A673 (cell line): ENCODE measurements at regions not wholly inside any gene's neighbourhood (a gene's known extent, or its start where the extent isn't known, plus 50 kb on each side); places are given as distances from the start of the nearest gene placed in this dataset.

Experiments used
- EZH2 ChIP-seq: fragments of 200-600 bp; sonication (generic); IDR thresholded peaks from 2 replicates; pipeline ENCODE4 v1.6.1; 2017; ENCODE audit warnings: borderline replicate concordance, low read depth, mild to moderate bottlenecking, mixed read lengths, antibody characterized with exemption, low read length; ENCODE audit not compliant: poor library complexity, severe bottlenecking
- TF ChIP-seq, protein P1 (sequence below): fragments of 300-800, 200-600 bp; sonication (generic); conservative IDR thresholded peaks from 2 replicates; pipeline ENCODE4 v1.5.1; 2017; ENCODE audit warnings: low read depth, mild to moderate bottlenecking, antibody characterized with exemption, low read length, moderate library complexity, mixed read lengths

DNA sequence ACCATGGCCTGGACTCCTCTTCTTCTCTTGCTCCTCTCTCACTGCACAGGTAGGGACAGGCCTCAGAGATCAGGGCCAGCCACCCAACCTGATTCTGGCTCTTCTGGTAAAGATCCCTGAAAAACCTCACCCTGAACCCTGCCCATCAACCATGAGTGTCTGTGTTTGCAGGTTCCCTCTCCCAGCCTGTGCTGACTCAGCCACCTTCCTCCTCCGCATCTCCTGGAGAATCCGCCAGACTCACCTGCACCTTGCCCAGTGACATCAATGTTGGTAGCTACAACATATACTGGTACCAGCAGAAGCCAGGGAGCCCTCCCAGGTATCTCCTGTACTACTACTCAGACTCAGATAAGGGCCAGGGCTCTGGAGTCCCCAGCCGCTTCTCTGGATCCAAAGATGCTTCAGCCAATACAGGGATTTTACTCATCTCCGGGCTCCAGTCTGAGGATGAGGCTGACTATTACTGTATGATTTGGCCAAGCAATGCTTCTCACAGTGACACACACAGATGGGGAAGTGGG lies 80.9 kb downstream of the ZNF280B start:
- TF ChIP-seq, protein P1, sequence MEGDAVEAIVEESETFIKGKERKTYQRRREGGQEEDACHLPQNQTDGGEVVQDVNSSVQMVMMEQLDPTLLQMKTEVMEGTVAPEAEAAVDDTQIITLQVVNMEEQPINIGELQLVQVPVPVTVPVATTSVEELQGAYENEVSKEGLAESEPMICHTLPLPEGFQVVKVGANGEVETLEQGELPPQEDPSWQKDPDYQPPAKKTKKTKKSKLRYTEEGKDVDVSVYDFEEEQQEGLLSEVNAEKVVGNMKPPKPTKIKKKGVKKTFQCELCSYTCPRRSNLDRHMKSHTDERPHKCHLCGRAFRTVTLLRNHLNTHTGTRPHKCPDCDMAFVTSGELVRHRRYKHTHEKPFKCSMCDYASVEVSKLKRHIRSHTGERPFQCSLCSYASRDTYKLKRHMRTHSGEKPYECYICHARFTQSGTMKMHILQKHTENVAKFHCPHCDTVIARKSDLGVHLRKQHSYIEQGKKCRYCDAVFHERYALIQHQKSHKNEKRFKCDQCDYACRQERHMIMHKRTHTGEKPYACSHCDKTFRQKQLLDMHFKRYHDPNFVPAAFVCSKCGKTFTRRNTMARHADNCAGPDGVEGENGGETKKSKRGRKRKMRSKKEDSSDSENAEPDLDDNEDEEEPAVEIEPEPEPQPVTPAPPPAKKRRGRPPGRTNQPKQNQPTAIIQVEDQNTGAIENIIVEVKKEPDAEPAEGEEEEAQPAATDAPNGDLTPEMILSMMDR, result no peak
- no peak for TF ChIP-seq EZH2
